ENCODE measurements at regions not wholly inside any gene's neighbourhood (a gene's known extent, or its start where the extent isn't known, plus 50 kb on each side); places are given as distances from the start of the nearest gene placed in this dataset.

DNA sequence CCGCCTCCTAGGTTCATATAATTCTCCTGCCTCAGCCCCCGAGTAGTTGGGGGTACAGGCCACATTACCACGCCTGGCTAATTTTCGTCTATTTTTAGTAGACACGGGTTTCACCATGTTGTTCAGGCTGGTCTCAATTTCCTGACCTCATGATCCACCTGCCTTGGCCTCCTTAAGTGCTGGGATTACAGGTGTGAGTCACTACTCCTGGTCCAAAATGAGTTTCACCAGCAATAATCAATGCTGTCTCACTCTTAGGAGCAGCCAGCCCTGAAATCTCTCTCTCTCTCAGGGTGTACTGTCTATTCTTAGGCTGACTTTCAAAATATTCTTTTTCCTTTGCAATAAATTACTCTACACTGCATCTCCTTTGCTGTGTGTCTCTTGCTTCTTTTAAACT lies 177.5 kb upstream of the HSFY2 start:
- no peak for ATAC-seq
- no peak for TF ChIP-seq TCF7L2 (IDR thresholded peaks at IDR 0.05; ENCODE audit: low read depth, low read length)
- TF ChIP-seq, protein P1, sequence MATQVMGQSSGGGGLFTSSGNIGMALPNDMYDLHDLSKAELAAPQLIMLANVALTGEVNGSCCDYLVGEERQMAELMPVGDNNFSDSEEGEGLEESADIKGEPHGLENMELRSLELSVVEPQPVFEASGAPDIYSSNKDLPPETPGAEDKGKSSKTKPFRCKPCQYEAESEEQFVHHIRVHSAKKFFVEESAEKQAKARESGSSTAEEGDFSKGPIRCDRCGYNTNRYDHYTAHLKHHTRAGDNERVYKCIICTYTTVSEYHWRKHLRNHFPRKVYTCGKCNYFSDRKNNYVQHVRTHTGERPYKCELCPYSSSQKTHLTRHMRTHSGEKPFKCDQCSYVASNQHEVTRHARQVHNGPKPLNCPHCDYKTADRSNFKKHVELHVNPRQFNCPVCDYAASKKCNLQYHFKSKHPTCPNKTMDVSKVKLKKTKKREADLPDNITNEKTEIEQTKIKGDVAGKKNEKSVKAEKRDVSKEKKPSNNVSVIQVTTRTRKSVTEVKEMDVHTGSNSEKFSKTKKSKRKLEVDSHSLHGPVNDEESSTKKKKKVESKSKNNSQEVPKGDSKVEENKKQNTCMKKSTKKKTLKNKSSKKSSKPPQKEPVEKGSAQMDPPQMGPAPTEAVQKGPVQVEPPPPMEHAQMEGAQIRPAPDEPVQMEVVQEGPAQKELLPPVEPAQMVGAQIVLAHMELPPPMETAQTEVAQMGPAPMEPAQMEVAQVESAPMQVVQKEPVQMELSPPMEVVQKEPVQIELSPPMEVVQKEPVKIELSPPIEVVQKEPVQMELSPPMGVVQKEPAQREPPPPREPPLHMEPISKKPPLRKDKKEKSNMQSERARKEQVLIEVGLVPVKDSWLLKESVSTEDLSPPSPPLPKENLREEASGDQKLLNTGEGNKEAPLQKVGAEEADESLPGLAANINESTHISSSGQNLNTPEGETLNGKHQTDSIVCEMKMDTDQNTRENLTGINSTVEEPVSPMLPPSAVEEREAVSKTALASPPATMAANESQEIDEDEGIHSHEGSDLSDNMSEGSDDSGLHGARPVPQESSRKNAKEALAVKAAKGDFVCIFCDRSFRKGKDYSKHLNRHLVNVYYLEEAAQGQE (IDR thresholded peaks at IDR 0.05; ENCODE audit: insufficient read depth in 1 of 2, low read depth in 2 of 2, low read length in 1 of 2) = no peak
- DNase-seq (ENCODE audit: low read depth, low spot score) = no peak
- Histone ChIP-seq H3K27ac (ENCODE audit: low read length) (no peak overlapping the region), H3K27me3 (ENCODE audit: control insufficient read depth, insufficient read depth, low read length) (no peaks in the 10 kb centered on the region), H3K36me3 (ENCODE audit: control insufficient read depth, insufficient read depth, low read length) (no peaks in the 10 kb centered on the region), H3K9me3 (ENCODE audit: control insufficient read depth, insufficient read depth, low read depth, low read length) (no peaks in the 10 kb centered on the region), H3K4me3 (ENCODE audit: low read depth in 2 of 2, low read length in 2 of 2) (no peak overlapping the region), H3K4me1 (ENCODE audit: control insufficient read depth, insufficient read depth, low read length) (no peaks in the 10 kb centered on the region)
- intact Hi-C loops (cut with micrococcal nuclease; ENCODE audit: unreplicated experiment) (no loop called here), in situ Hi-C loops (cut with HindIII; ENCODE audit: low pct_unique_long_range_greater_than_20kb, low sequenced_read_pairs) (no loop called here)
- CTCF ChIA-PET = no interaction called here
- POLR2A ChIA-PET = no interaction called here
- BruUV-seq (replicated peaks) = no TSS peak

DNA sequence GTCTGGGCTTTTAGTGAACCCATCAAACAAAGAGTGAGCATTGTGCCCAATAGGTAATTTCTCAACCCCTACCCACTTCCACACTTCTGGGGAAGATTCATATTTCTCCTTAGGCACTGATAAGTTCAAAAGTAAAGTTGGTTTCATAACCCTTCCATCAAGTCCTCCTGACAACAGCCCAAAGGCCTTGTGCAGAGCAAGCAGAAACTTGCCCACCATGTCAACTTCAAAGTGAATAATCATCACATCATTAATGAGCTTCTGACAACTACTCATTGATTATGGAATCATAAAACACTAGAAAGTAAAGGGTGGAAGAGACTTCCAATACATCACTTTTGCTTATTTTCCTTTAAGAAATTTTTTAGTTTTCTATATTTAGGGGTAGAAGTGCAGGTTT lies 163.3 kb upstream of the HSFY2 start:
- in situ Hi-C loops (cut with HindIII; ENCODE audit: low pct_unique_long_range_greater_than_20kb, low sequenced_read_pairs) = no loop called here
- H3K36me3 ChIP-seq (ENCODE audit: control insufficient read depth, insufficient read depth, low read length) = no peaks in the 10 kb centered on the region
- no peak for DNase-seq (ENCODE audit: low read depth, low spot score)
- H3K27me3 ChIP-seq (ENCODE audit: control insufficient read depth, insufficient read depth, low read length) = no peaks in the 10 kb centered on the region
- H3K27ac ChIP-seq (ENCODE audit: low read length) = no peak overlapping the region
- ATAC-seq = no peak
- H3K4me3 ChIP-seq (ENCODE audit: low read depth in 2 of 2, low read length in 2 of 2) = no peak overlapping the region
- no peak for TF ChIP-seq POLR2AphosphoS5 (IDR thresholded peaks at IDR 0.05; ENCODE audit: low read depth, low read length)
- no peak for TF ChIP-seq TCF7L2 (IDR thresholded peaks at IDR 0.05; ENCODE audit: low read depth, low read length)
- TF ChIP-seq, protein P2, sequence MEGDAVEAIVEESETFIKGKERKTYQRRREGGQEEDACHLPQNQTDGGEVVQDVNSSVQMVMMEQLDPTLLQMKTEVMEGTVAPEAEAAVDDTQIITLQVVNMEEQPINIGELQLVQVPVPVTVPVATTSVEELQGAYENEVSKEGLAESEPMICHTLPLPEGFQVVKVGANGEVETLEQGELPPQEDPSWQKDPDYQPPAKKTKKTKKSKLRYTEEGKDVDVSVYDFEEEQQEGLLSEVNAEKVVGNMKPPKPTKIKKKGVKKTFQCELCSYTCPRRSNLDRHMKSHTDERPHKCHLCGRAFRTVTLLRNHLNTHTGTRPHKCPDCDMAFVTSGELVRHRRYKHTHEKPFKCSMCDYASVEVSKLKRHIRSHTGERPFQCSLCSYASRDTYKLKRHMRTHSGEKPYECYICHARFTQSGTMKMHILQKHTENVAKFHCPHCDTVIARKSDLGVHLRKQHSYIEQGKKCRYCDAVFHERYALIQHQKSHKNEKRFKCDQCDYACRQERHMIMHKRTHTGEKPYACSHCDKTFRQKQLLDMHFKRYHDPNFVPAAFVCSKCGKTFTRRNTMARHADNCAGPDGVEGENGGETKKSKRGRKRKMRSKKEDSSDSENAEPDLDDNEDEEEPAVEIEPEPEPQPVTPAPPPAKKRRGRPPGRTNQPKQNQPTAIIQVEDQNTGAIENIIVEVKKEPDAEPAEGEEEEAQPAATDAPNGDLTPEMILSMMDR (IDR thresholded peaks at IDR 0.05) = no peak
- TF ChIP-seq SIN3A (IDR thresholded peaks at IDR 0.05; ENCODE audit: borderline replicate concordance, insufficient read depth, low read depth, low read length) = no peak
- TF ChIP-seq, protein P1 (IDR thresholded peaks at IDR 0.05; ENCODE audit: insufficient read depth in 1 of 2, low read depth in 2 of 2, low read length in 1 of 2) = no peak
- no peaks in the 10 kb centered on the region for H3K4me1 ChIP-seq (ENCODE audit: control insufficient read depth, insufficient read depth, low read length)
- H3K9me3 ChIP-seq (ENCODE audit: control insufficient read depth, insufficient read depth, low read depth, low read length) = no peaks in the 10 kb centered on the region
- no TSS peak for BruUV-seq (replicated peaks)
- intact Hi-C loops (cut with micrococcal nuclease; ENCODE audit: unreplicated experiment) = no loop called here
- ChIA-PET CTCF (no interaction called here), POLR2A (no interaction called here)
